ENCODE measurements at regions not wholly inside any gene's neighbourhood (a gene's known extent, or its start where the extent isn't known, plus 50 kb on each side); places are given as distances from the start of the nearest gene placed in this dataset.

GRCh38 chr4:24024157-24024556, 134.3 kb upstream of the PPARGC1A start:
- Mint-ChIP-seq H3K4me1 (no peaks in the 10 kb centered on the region), H3K36me3 (no peaks in the 10 kb centered on the region), H3K27ac (no peak overlapping the region), H3K4me3 (no peak overlapping the region), H3K9me3 (peaks cover 0 to 4% (median 0%) of the 10 kb centered on the region in 8 donors), H3K27me3 (no peaks in the 10 kb centered on the region)
- Histone ChIP-seq H3K36me3 (ENCODE audit: insufficient read depth, low read length) (no peaks in the 10 kb centered on the region), H3K27ac (ENCODE audit: low read depth, low read length) (no peak overlapping the region), H3K9me3 (ENCODE audit: control insufficient read depth in 1 of 2, low read length in 2 of 2) (no peaks in the 10 kb centered on the region), H3K4me1 (ENCODE audit: insufficient read depth, low read length) (no peaks in the 10 kb centered on the region), H3K4me3 (ENCODE audit: low read length in 2 of 2) (no peak overlapping the region), H3K27me3 (ENCODE audit: insufficient read depth, low read length) (no peaks in the 10 kb centered on the region)
- ChIA-PET POLR2A (ENCODE audit: partially characterized antibody) (no interaction called here), CTCF (ENCODE audit: partially characterized antibody) (no interaction called here)
- no peak for DNase-seq
- intact Hi-C loops (cut with micrococcal nuclease) = no loop called here

- no peak overlapping the region for H3K4me3 ChIP-seq (ENCODE audit: low read length in 2 of 2)
- no peaks in the 10 kb centered on the region for H3K9me3 ChIP-seq (ENCODE audit: control insufficient read depth in 1 of 2, low read length in 2 of 2)
- no peak overlapping the region for H3K27ac ChIP-seq (ENCODE audit: low read depth, low read length)
- ChIA-PET POLR2A (ENCODE audit: partially characterized antibody) (no interaction called here), CTCF (ENCODE audit: partially characterized antibody) (no interaction called here)
- H3K4me1 Mint-ChIP-seq = no peaks in the 10 kb centered on the region
- H3K4me1 ChIP-seq (ENCODE audit: insufficient read depth, low read length) = no peaks in the 10 kb centered on the region
- H3K27me3 ChIP-seq (ENCODE audit: insufficient read depth, low read length) = no peaks in the 10 kb centered on the region
- H3K4me3 Mint-ChIP-seq = no peak overlapping the region
- DNase-seq = no peak
- no peaks in the 10 kb centered on the region for H3K36me3 ChIP-seq (ENCODE audit: insufficient read depth, low read length)
- intact Hi-C loops (cut with micrococcal nuclease) = no loop called here
- peaks cover 0 to 6% (median 3%) of the 10 kb centered on the region in 8 donors for H3K9me3 Mint-ChIP-seq
- H3K27ac Mint-ChIP-seq = no peak overlapping the region
- H3K27me3 Mint-ChIP-seq = no peaks in the 10 kb centered on the region
- no peaks in the 10 kb centered on the region for H3K36me3 Mint-ChIP-seq
Observed at GRCh38 chr4:24015782-24016181, 125.9 kb upstream of the PPARGC1A start.

- no peaks in the 10 kb centered on the region for H3K4me1 ChIP-seq (ENCODE audit: insufficient read depth, low read length)
- no peaks in the 10 kb centered on the region for H3K36me3 ChIP-seq (ENCODE audit: insufficient read depth, low read length)
- Mint-ChIP-seq H3K27me3 (no peaks in the 10 kb centered on the region), H3K4me3 (no peak overlapping the region), H3K4me1 (no peaks in the 10 kb centered on the region), H3K9me3 (peaks cover 0 to 6% (median 3%) of the 10 kb centered on the region in 8 donors), H3K36me3 (no peaks in the 10 kb centered on the region), H3K27ac (no peak overlapping the region)
- H3K9me3 ChIP-seq (ENCODE audit: control insufficient read depth in 1 of 2, low read length in 2 of 2) = no peaks in the 10 kb centered on the region
- intact Hi-C loops (cut with micrococcal nuclease) = no loop called here
- POLR2A ChIA-PET (ENCODE audit: partially characterized antibody) = no interaction called here
- H3K4me3 ChIP-seq (ENCODE audit: low read length in 2 of 2) = no peak overlapping the region
- no peak for DNase-seq
- CTCF ChIA-PET (ENCODE audit: partially characterized antibody) = no interaction called here
- H3K27ac ChIP-seq (ENCODE audit: low read depth, low read length) = no peak overlapping the region
- H3K27me3 ChIP-seq (ENCODE audit: insufficient read depth, low read length) = no peaks in the 10 kb centered on the region
Observed at GRCh38 chr4:24013668-24014422, 124.0 kb upstream of the PPARGC1A start.

GRCh38 chr4:24010994-24011393, 121.1 kb upstream of the PPARGC1A start:
- POLR2A ChIA-PET (ENCODE audit: partially characterized antibody) = no interaction called here
- Mint-ChIP-seq H3K27me3 (no peaks in the 10 kb centered on the region), H3K4me1 (no peaks in the 10 kb centered on the region), H3K27ac (no peak overlapping the region), H3K9me3 (peaks cover 0 to 6% (median under 1%) of the 10 kb centered on the region in 8 donors), H3K36me3 (no peaks in the 10 kb centered on the region), H3K4me3 (no peak overlapping the region)
- CTCF ChIA-PET (ENCODE audit: partially characterized antibody) = no interaction called here
- Histone ChIP-seq H3K36me3 (ENCODE audit: insufficient read depth, low read length) (no peaks in the 10 kb centered on the region), H3K4me1 (ENCODE audit: insufficient read depth, low read length) (no peaks in the 10 kb centered on the region), H3K27ac (ENCODE audit: low read depth, low read length) (no peak overlapping the region), H3K4me3 (ENCODE audit: low read length in 2 of 2) (no peak overlapping the region), H3K27me3 (ENCODE audit: insufficient read depth, low read length) (no peaks in the 10 kb centered on the region), H3K9me3 (ENCODE audit: control insufficient read depth in 1 of 2, low read length in 2 of 2) (no peaks in the 10 kb centered on the region)
- DNase-seq = no peak
- intact Hi-C loops (cut with micrococcal nuclease) = no loop called here

- H3K9me3 Mint-ChIP-seq = peaks cover 0 to 8% (median 0%) of the 10 kb centered on the region in 8 donors
- H3K4me1 Mint-ChIP-seq = no peaks in the 10 kb centered on the region
- Histone ChIP-seq H3K27ac (ENCODE audit: low read depth, low read length) (no peak overlapping the region), H3K36me3 (ENCODE audit: insufficient read depth, low read length) (no peaks in the 10 kb centered on the region), H3K4me3 (ENCODE audit: low read length in 2 of 2) (no peak overlapping the region), H3K9me3 (ENCODE audit: control insufficient read depth in 1 of 2, low read length in 2 of 2) (no peaks in the 10 kb centered on the region), H3K27me3 (ENCODE audit: insufficient read depth, low read length) (no peaks in the 10 kb centered on the region), H3K4me1 (ENCODE audit: insufficient read depth, low read length) (no peaks in the 10 kb centered on the region)
- no peak overlapping the region for H3K27ac Mint-ChIP-seq
- POLR2A ChIA-PET (ENCODE audit: partially characterized antibody) = no interaction called here
- no peaks in the 10 kb centered on the region for H3K27me3 Mint-ChIP-seq
- CTCF ChIA-PET (ENCODE audit: partially characterized antibody) = no interaction called here
- intact Hi-C loops (cut with micrococcal nuclease) = no loop called here
- no peaks in the 10 kb centered on the region for H3K36me3 Mint-ChIP-seq
- H3K4me3 Mint-ChIP-seq = no peak overlapping the region
- no peak for DNase-seq
Observed at GRCh38 chr4:24010573-24010972, 120.7 kb upstream of the PPARGC1A start.

GRCh38 chr4:24007860-24008261, 118.0 kb upstream of the PPARGC1A start:
- CTCF ChIA-PET (ENCODE audit: partially characterized antibody) = no interaction called here

GRCh38 chr4:24006269-24006668, 116.4 kb upstream of the PPARGC1A start:
- no peak overlapping the region for H3K27ac ChIP-seq (ENCODE audit: low read depth, low read length)
- H3K36me3 ChIP-seq (ENCODE audit: insufficient read depth, low read length) = no peaks in the 10 kb centered on the region
- peaks cover 0 to 5% (median 0%) of the 10 kb centered on the region in 8 donors for H3K9me3 Mint-ChIP-seq
- no peak overlapping the region for H3K4me3 Mint-ChIP-seq
- H3K4me1 ChIP-seq (ENCODE audit: insufficient read depth, low read length) = no peaks in the 10 kb centered on the region
- no peaks in the 10 kb centered on the region for H3K36me3 Mint-ChIP-seq
- intact Hi-C loops (cut with micrococcal nuclease) = no loop called here
- H3K4me3 ChIP-seq (ENCODE audit: low read length in 2 of 2) = no peak overlapping the region
- ChIA-PET POLR2A (ENCODE audit: partially characterized antibody) (no interaction called here), CTCF (ENCODE audit: partially characterized antibody) (no interaction called here)
- H3K9me3 ChIP-seq (ENCODE audit: control insufficient read depth in 1 of 2, low read length in 2 of 2) = no peaks in the 10 kb centered on the region
- no peaks in the 10 kb centered on the region for H3K27me3 Mint-ChIP-seq
- DNase-seq = no peak
- no peaks in the 10 kb centered on the region for H3K27me3 ChIP-seq (ENCODE audit: insufficient read depth, low read length)
- H3K4me1 Mint-ChIP-seq = no peaks in the 10 kb centered on the region
- no peak overlapping the region for H3K27ac Mint-ChIP-seq

More at GRCh38 chr4:24007860-24008261, 118.0 kb upstream of the PPARGC1A start:
- intact Hi-C loops (cut with micrococcal nuclease) = no loop called here
- H3K4me1 ChIP-seq (ENCODE audit: insufficient read depth, low read length) = no peaks in the 10 kb centered on the region
- Mint-ChIP-seq H3K4me1 (no peaks in the 10 kb centered on the region), H3K9me3 (peaks cover 0 to 8% (median 0%) of the 10 kb centered on the region in 8 donors), H3K27me3 (no peaks in the 10 kb centered on the region), H3K27ac (no peak overlapping the region), H3K4me3 (no peak overlapping the region), H3K36me3 (no peaks in the 10 kb centered on the region)
- H3K27ac ChIP-seq (ENCODE audit: low read depth, low read length) = no peak overlapping the region
- DNase-seq = no peak
- no peaks in the 10 kb centered on the region for H3K36me3 ChIP-seq (ENCODE audit: insufficient read depth, low read length)
- H3K9me3 ChIP-seq (ENCODE audit: control insufficient read depth in 1 of 2, low read length in 2 of 2) = no peaks in the 10 kb centered on the region
- H3K27me3 ChIP-seq (ENCODE audit: insufficient read depth, low read length) = no peaks in the 10 kb centered on the region
- no peak overlapping the region for H3K4me3 ChIP-seq (ENCODE audit: low read length in 2 of 2)
- POLR2A ChIA-PET (ENCODE audit: partially characterized antibody) = no interaction called here

GRCh38 chr4:24003926-24004325, 114.1 kb upstream of the PPARGC1A start:
- no peaks in the 10 kb centered on the region for H3K9me3 ChIP-seq (ENCODE audit: control insufficient read depth in 1 of 2, low read length in 2 of 2)
- no peak overlapping the region for H3K27ac ChIP-seq (ENCODE audit: low read depth, low read length)
- H3K4me3 Mint-ChIP-seq = no peak overlapping the region
- no peak for DNase-seq
- no peak overlapping the region for H3K27ac Mint-ChIP-seq
- H3K4me1 Mint-ChIP-seq = no peaks in the 10 kb centered on the region
- peaks cover 0 to 9% (median 1%) of the 10 kb centered on the region in 8 donors for H3K9me3 Mint-ChIP-seq
- no peaks in the 10 kb centered on the region for H3K27me3 ChIP-seq (ENCODE audit: insufficient read depth, low read length)
- intact Hi-C loops (cut with micrococcal nuclease) = no loop called here
- no peaks in the 10 kb centered on the region for H3K4me1 ChIP-seq (ENCODE audit: insufficient read depth, low read length)
- ChIA-PET CTCF (ENCODE audit: partially characterized antibody) (no interaction called here), POLR2A (ENCODE audit: partially characterized antibody) (no interaction called here)
- H3K36me3 Mint-ChIP-seq = no peaks in the 10 kb centered on the region
- H3K36me3 ChIP-seq (ENCODE audit: insufficient read depth, low read length) = no peaks in the 10 kb centered on the region
- H3K27me3 Mint-ChIP-seq = no peaks in the 10 kb centered on the region
- no peak overlapping the region for H3K4me3 ChIP-seq (ENCODE audit: low read length in 2 of 2)

Measured in CD4-positive, alpha-beta memory T cell (primary cell).